Liver (tissue), 8 donors: ENCODE measurements at regions not wholly inside any gene's neighbourhood (a gene's known extent, or its start where the extent isn't known, plus 50 kb on each side); places are given as distances from the start of the nearest gene placed in this dataset.

ENCODE experiments used
- DNase-seq: peaks from one replicate; pipeline ENCODE4 v3.0.0-alpha.2; 2017; ENCODE audit warnings: low spot score
- H3K27ac ChIP-seq, 2 donors: one replicate each; pipeline ENCODE4 v1.7.0; 2013; ENCODE audit warnings: inconsistent platforms in 2 of 2, low read length in 2 of 2, control low read depth in 1 of 2, low read depth in 1 of 2, mild to moderate bottlenecking in 1 of 2
- H3K27me3 ChIP-seq, 4 donors: one replicate each; pipeline versions ENCODE4 v1.6.1 to v1.7.0; 2013; ENCODE audit warnings: low read length in 3 of 4, inconsistent platforms in 1 of 4, mild to moderate bottlenecking in 1 of 4, moderate library complexity in 1 of 4; ENCODE audit not compliant: control insufficient read depth in 4 of 4, insufficient read depth in 4 of 4
- H3K36me3 ChIP-seq, 4 donors: one replicate each; pipeline versions ENCODE4 v1.6.1 to v1.7.0; 2013; ENCODE audit warnings: low read length in 3 of 4, mild to moderate bottlenecking in 3 of 4, low read depth in 1 of 4, moderate library complexity in 1 of 4; ENCODE audit not compliant: control insufficient read depth in 4 of 4, insufficient read depth in 3 of 4
- H3K4me1 ChIP-seq, 4 donors: one replicate each; pipeline versions ENCODE4 v1.6.1 to v1.7.0; 2013; ENCODE audit warnings: low read length in 3 of 4, mild to moderate bottlenecking in 3 of 4, moderate library complexity in 1 of 4; ENCODE audit not compliant: control insufficient read depth in 4 of 4, insufficient read depth in 4 of 4
- H3K4me3 ChIP-seq, 3 donors: one replicate each; pipeline versions ENCODE4 v1.6.1 to v1.7.0; 2013; ENCODE audit warnings: low read length in 3 of 3, control low read depth in 1 of 3, low read depth in 1 of 3, mild to moderate bottlenecking in 1 of 3
- H3K9ac ChIP-seq, 2 donors: one replicate each; pipeline ENCODE4 v1.7.0; 2013; ENCODE audit warnings: low read length in 2 of 2, mild to moderate bottlenecking in 2 of 2, moderate library complexity in 2 of 2, control low read depth in 1 of 2, low read depth in 1 of 2
- H3K9me3 ChIP-seq, 4 donors: one replicate each; pipeline versions ENCODE4 v1.6.1 to v1.7.0; 2013; ENCODE audit warnings: low read length in 3 of 4; ENCODE audit not compliant: control insufficient read depth in 4 of 4
- ATF3 ChIP-seq: IDR thresholded peaks from 2 replicates; pipeline ENCODE4 v1.6.1; 2016; ENCODE audit warnings: antibody characterized with exemption
- EGR1 ChIP-seq, 2 donors: IDR thresholded peaks; 2 replicates each; pipeline ENCODE4 v1.6.1; 2016 to 2018; ENCODE audit warnings: antibody characterized with exemption in 2 of 2, low read depth in 2 of 2
- FOXA1 ChIP-seq: IDR thresholded peaks from 2 replicates; pipeline ENCODE4 v1.6.1; 2016; ENCODE audit warnings: antibody characterized with exemption
- FOXA2 ChIP-seq: IDR thresholded peaks from 2 replicates; pipeline ENCODE4 v1.6.1; 2016; ENCODE audit warnings: antibody characterized with exemption
- GABPA ChIP-seq, 2 donors: IDR thresholded peaks in 1 of 2; conservative IDR thresholded peaks in 1 of 2; 2 replicates each; pipeline ENCODE4 v1.6.1; 2016; ENCODE audit warnings: antibody characterized with exemption in 2 of 2, mild to moderate bottlenecking in 1 of 2, moderate library complexity in 1 of 2
- HNF4A ChIP-seq, 2 donors: conservative IDR thresholded peaks; 2 replicates each; pipeline ENCODE4 v1.6.1; 2016; ENCODE audit warnings: antibody characterized with exemption in 2 of 2, mild to moderate bottlenecking in 2 of 2
- MAX ChIP-seq: IDR thresholded peaks from 2 replicates; pipeline ENCODE4 v1.6.1; 2016; ENCODE audit warnings: antibody characterized with exemption
- NR2F2 ChIP-seq: IDR thresholded peaks from 2 replicates; pipeline ENCODE4 v1.6.1; 2016; ENCODE audit warnings: antibody characterized with exemption
- RAD21 ChIP-seq, 2 donors: IDR thresholded peaks; 2 replicates each; pipeline ENCODE4 v1.6.1; 2016; ENCODE audit warnings: antibody characterized with exemption in 2 of 2, mild to moderate bottlenecking in 2 of 2
- RXRA ChIP-seq, 2 donors: IDR thresholded peaks; 2 replicates each; pipeline ENCODE4 v1.6.1; 2017 to 2018; ENCODE audit warnings: antibody characterized with exemption in 2 of 2, mild to moderate bottlenecking in 1 of 2
- SP1 ChIP-seq: IDR thresholded peaks from 2 replicates; pipeline ENCODE4 v1.6.1; 2018; ENCODE audit warnings: antibody characterized with exemption, mild to moderate bottlenecking
- TAF1 ChIP-seq: conservative IDR thresholded peaks from 2 replicates; pipeline ENCODE4 v1.6.1; 2016; ENCODE audit warnings: antibody characterized with exemption, mild to moderate bottlenecking
- WGBS: extraction: QIAGEN DNeasy Blood & Tissue Kit; methylation state at CpG from one replicate; pipeline ENCODE4 v1.1.7; 2013; 5-methylcytosine and 5-hydroxymethylcytosine counted together
- TF ChIP-seq, protein P1 (sequence below): fragments of 150-350 bp; IDR thresholded peaks from 2 replicates; pipeline ENCODE4 v1.5.1; 2017; ENCODE audit warnings: improper control_type of control experiment, low read depth, low read length; ENCODE audit not compliant: missing input control
- TF ChIP-seq, protein P2 (sequence below): IDR thresholded peaks from 2 replicates; pipeline ENCODE4 v1.6.1; 2016; ENCODE audit warnings: antibody characterized with exemption, mild to moderate bottlenecking
- donor health status: healthy.
- donor health status: healthy.
- donor health status: healthy.
- donor health status: healthy.
- donor health status: healthy.

GRCh38 chr10:78979938-78980337 lies 88.8 kb upstream of the ZMIZ1 start:
- Histone ChIP-seq H3K4me3 (no peak overlapping the region), H3K36me3 (no peaks in the 10 kb centered on the region), H3K9ac (no peak overlapping the region), H3K27ac (no peak overlapping the region), H3K27me3 (no peaks in the 10 kb centered on the region), H3K4me1 (peaks cover 2 to 18% (median 9%) of the 10 kb centered on the region in 4 donors), H3K9me3 (no peaks in the 10 kb centered on the region)
- DNase-seq = no peak
- WGBS = 88% methylated on average over 7 of the region's 7 CpGs
- TF ChIP-seq EGR1 (IDR thresholded peaks at IDR 0.05; ENCODE audit: low read depth in 2 of 2) (no peak), HNF4A (conservative IDR thresholded peaks at IDR 0.05) (no peak), RXRA (IDR thresholded peaks at IDR 0.05) (no peak), FOXA1 (no peak), MAX (no peak), TAF1 (no peak), SP1 (no peak), RAD21 (IDR thresholded peaks at IDR 0.05) (no peak)
- TF ChIP-seq, protein P1, sequence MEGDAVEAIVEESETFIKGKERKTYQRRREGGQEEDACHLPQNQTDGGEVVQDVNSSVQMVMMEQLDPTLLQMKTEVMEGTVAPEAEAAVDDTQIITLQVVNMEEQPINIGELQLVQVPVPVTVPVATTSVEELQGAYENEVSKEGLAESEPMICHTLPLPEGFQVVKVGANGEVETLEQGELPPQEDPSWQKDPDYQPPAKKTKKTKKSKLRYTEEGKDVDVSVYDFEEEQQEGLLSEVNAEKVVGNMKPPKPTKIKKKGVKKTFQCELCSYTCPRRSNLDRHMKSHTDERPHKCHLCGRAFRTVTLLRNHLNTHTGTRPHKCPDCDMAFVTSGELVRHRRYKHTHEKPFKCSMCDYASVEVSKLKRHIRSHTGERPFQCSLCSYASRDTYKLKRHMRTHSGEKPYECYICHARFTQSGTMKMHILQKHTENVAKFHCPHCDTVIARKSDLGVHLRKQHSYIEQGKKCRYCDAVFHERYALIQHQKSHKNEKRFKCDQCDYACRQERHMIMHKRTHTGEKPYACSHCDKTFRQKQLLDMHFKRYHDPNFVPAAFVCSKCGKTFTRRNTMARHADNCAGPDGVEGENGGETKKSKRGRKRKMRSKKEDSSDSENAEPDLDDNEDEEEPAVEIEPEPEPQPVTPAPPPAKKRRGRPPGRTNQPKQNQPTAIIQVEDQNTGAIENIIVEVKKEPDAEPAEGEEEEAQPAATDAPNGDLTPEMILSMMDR = no peak
- TF ChIP-seq, protein P2, sequence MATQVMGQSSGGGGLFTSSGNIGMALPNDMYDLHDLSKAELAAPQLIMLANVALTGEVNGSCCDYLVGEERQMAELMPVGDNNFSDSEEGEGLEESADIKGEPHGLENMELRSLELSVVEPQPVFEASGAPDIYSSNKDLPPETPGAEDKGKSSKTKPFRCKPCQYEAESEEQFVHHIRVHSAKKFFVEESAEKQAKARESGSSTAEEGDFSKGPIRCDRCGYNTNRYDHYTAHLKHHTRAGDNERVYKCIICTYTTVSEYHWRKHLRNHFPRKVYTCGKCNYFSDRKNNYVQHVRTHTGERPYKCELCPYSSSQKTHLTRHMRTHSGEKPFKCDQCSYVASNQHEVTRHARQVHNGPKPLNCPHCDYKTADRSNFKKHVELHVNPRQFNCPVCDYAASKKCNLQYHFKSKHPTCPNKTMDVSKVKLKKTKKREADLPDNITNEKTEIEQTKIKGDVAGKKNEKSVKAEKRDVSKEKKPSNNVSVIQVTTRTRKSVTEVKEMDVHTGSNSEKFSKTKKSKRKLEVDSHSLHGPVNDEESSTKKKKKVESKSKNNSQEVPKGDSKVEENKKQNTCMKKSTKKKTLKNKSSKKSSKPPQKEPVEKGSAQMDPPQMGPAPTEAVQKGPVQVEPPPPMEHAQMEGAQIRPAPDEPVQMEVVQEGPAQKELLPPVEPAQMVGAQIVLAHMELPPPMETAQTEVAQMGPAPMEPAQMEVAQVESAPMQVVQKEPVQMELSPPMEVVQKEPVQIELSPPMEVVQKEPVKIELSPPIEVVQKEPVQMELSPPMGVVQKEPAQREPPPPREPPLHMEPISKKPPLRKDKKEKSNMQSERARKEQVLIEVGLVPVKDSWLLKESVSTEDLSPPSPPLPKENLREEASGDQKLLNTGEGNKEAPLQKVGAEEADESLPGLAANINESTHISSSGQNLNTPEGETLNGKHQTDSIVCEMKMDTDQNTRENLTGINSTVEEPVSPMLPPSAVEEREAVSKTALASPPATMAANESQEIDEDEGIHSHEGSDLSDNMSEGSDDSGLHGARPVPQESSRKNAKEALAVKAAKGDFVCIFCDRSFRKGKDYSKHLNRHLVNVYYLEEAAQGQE = no peak

- TF ChIP-seq NR2F2 (peak; percentile 31), GABPA (IDR thresholded peaks at IDR 0.05 in 1 of 2, conservative IDR thresholded peaks at IDR 0.05 in 1 of 2) (no peak)
- no peaks in the 10 kb centered on the region for H3K36me3 ChIP-seq
- no peaks in the 10 kb centered on the region for H3K27me3 ChIP-seq
- no peak overlapping the region for H3K27ac ChIP-seq
- WGBS = 93% methylated on average over 9 of the region's 9 CpGs
- no peak for DNase-seq
- no peaks in the 10 kb centered on the region for H3K9me3 ChIP-seq
- no peak overlapping the region for H3K9ac ChIP-seq
- H3K4me1 ChIP-seq = peaks cover 2 to 17% (median 9%) of the 10 kb centered on the region in 4 donors
- no peak overlapping the region for H3K4me3 ChIP-seq
These were observed 88.4 kb upstream of the ZMIZ1 start for GRCh38 chr10:78980354-78980753.

DNA sequence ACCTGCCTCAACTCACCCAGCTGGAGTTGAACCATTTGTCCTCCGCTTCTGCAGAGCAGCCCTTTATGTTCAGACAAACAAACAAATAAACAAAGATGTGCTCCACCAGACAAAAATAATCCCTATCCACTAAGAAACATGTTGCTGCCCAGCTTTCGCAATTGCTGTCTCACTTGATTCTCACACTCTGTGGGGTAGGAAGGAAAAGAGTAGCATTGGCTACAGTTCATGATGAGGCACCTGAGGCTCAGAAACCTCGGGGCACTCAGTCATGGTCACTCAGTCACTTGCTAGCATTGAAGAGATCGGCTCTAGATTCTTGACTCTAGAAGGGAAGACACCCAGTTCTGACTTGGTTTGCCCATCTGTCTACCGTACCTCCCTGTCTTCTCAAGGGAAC lies 88.0 kb upstream of the ZMIZ1 start:
- H3K4me1 ChIP-seq = peaks cover 2 to 17% (median 9%) of the 10 kb centered on the region in 4 donors
- H3K9ac ChIP-seq = no peak overlapping the region
- no peaks in the 10 kb centered on the region for H3K27me3 ChIP-seq
- DNase-seq = no peak
- H3K36me3 ChIP-seq = no peaks in the 10 kb centered on the region
- WGBS = 92% methylated on average over 5 of the region's 5 CpGs
- H3K9me3 ChIP-seq = no peaks in the 10 kb centered on the region
- H3K4me3 ChIP-seq = no peak overlapping the region
- no peak overlapping the region for H3K27ac ChIP-seq
- no peak for TF ChIP-seq RXRA (IDR thresholded peaks at IDR 0.05)
- TF ChIP-seq TAF1 = no peak
- TF ChIP-seq FOXA2 = no peak
- TF ChIP-seq HNF4A (conservative IDR thresholded peaks at IDR 0.05) = no peak
- TF ChIP-seq, protein P1 = no peak
- TF ChIP-seq, protein P2 = no peak
- TF ChIP-seq RAD21 (IDR thresholded peaks at IDR 0.05) = no peak
- no peak for TF ChIP-seq ATF3
- no peak for TF ChIP-seq EGR1 (IDR thresholded peaks at IDR 0.05; ENCODE audit: low read depth in 2 of 2)
